Nephron progenitor cell (in vitro differentiated cells): ENCODE measurements at regions not wholly inside any gene's neighbourhood (a gene's known extent, or its start where the extent isn't known, plus 50 kb on each side); places are given as distances from the start of the nearest gene placed in this dataset.

Experiments
- DNase-seq: peaks from one replicate; pipeline ENCODE4 v3.0.0; 2021
- H3K27ac Mint-ChIP-seq: 2 replicates; pipeline ENCODE4 v1.8.0; 2021; ENCODE audit warnings: mild to moderate bottlenecking, moderate library complexity, mixed read lengths
- H3K27me3 Mint-ChIP-seq: 2 replicates; pipeline ENCODE4 v1.8.0; 2021; ENCODE audit warnings: mild to moderate bottlenecking, low read depth, mixed read lengths; ENCODE audit not compliant: poor library complexity
- H3K36me3 Mint-ChIP-seq: 2 replicates; pipeline ENCODE4 v1.8.0; 2021; ENCODE audit warnings: low read depth, mixed read lengths
- H3K4me1 Mint-ChIP-seq: 2 replicates; pipeline ENCODE4 v1.8.0; 2021; ENCODE audit warnings: mixed read lengths
- H3K4me3 Mint-ChIP-seq: 2 replicates; pipeline ENCODE4 v1.8.0; 2021; ENCODE audit warnings: mild to moderate bottlenecking, moderate library complexity, mixed read lengths
- H3K9me3 Mint-ChIP-seq: 2 replicates; pipeline ENCODE4 v1.8.0; 2021; ENCODE audit warnings: mild to moderate bottlenecking, moderate library complexity, mixed read lengths
- TF ChIP-seq, protein P1 (sequence below): fragments of 200-600 bp; sonication (generic); IDR thresholded peaks from 2 replicates; pipeline ENCODE4 v1.5.0; 2021; ENCODE audit warnings: antibody characterized with exemption

DNA sequence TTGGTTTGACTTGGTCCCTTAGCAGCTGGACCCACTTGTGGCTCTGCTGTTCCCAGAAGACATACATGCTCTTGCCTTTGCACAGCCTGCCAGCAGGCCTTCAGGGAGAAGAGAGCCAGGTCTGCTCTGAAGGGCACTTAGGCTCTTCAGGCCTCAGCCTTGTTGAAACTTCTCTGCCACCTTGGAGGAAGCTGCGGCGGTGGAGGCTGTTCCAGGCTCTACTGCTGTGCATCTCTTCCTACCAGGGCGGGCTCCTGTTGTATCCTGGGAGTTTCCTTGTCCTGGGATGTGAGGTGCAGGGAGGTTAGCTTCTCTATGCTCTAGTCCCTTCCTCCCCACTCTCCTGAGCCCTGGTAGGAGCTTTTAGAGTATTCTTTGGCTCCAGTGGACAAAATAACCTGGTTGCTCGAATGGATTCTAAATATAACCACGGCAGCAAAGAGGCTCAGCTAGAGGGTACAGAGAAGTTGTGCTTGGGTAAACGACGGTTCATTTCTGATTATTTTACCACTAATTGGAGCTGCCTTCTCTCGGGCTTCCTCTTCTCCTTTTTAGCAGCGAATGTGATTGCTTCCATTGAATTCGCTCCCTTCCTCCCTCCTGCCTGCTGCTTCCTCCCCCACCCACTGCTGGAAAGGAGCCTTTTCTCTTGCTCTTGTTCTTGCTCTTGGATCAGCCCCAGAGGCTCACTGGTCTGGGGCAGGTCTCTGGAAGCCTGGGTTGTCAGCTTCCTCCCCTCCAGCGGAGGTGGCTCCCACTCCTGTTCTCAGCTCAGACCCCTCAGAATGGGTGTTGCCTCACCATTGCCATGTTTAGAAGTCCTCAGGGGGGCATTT lies 126.6 kb upstream of the CACNA1E start:
- DNase-seq: no peak
- Mint-ChIP-seq H3K4me1 (peaks cover 11% of the 10 kb centered on the region), H3K9me3 (no peaks in the 10 kb centered on the region), H3K4me3 (no peak overlapping the region), H3K27ac (no peak overlapping the region), H3K27me3 (peaks cover 16% of the 10 kb centered on the region), H3K36me3 (no peaks in the 10 kb centered on the region)
- TF ChIP-seq, protein P1, sequence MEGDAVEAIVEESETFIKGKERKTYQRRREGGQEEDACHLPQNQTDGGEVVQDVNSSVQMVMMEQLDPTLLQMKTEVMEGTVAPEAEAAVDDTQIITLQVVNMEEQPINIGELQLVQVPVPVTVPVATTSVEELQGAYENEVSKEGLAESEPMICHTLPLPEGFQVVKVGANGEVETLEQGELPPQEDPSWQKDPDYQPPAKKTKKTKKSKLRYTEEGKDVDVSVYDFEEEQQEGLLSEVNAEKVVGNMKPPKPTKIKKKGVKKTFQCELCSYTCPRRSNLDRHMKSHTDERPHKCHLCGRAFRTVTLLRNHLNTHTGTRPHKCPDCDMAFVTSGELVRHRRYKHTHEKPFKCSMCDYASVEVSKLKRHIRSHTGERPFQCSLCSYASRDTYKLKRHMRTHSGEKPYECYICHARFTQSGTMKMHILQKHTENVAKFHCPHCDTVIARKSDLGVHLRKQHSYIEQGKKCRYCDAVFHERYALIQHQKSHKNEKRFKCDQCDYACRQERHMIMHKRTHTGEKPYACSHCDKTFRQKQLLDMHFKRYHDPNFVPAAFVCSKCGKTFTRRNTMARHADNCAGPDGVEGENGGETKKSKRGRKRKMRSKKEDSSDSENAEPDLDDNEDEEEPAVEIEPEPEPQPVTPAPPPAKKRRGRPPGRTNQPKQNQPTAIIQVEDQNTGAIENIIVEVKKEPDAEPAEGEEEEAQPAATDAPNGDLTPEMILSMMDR: no peak

DNA sequence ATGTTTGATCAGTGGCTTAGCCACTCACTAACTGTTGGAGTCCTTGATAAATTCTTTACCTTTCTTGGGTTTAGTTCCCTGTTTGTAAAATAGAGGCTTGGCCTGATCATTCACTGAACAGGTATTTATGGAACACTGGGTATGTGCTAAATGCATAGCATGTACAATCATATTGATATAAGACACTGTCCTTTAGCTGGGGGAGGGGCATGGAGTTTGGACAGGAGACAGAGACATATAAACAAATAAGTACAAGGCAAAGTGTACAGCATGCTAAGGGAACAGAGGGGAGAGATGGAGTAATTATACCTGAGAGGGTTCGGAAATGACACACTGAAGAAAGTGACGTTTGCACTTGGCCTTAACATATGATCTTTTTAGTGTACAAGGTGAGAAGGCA lies 124.3 kb upstream of the CACNA1E start:
- DNase-seq: no peak
- Mint-ChIP-seq H3K4me3 (no peak overlapping the region), H3K27ac (no peak overlapping the region), H3K27me3 (peaks cover 16% of the 10 kb centered on the region), H3K9me3 (no peaks in the 10 kb centered on the region), H3K4me1 (peaks cover 11% of the 10 kb centered on the region), H3K36me3 (no peaks in the 10 kb centered on the region)
- TF ChIP-seq, protein P1: no peak

DNA sequence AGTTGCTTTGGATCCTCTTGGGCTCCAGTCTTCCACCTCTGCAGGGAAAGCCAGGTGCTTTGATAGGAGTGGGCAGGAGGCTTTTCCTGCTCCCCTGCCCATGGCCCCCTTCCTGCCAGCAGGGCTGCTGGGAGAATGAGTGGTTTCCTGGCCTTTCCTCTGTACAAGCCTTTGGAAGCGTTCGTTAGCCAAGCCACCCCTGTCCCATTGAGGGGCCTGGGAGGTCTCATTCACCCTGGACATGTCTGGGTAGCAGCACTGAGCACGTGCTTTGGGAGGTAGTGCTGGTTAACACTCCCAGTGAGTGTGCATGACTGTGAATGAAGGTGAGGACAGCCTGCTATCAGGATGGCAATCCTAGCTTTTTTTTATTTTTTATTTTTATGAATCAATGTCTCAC lies 118.5 kb upstream of the CACNA1E start:
- Mint-ChIP-seq H3K27me3 (peaks cover 12% of the 10 kb centered on the region), H3K27ac (no peak overlapping the region), H3K4me3 (no peak overlapping the region), H3K36me3 (no peaks in the 10 kb centered on the region), H3K9me3 (no peaks in the 10 kb centered on the region), H3K4me1 (peaks cover 21% of the 10 kb centered on the region)
- DNase-seq: no peak
- TF ChIP-seq, protein P1: no peak

DNA sequence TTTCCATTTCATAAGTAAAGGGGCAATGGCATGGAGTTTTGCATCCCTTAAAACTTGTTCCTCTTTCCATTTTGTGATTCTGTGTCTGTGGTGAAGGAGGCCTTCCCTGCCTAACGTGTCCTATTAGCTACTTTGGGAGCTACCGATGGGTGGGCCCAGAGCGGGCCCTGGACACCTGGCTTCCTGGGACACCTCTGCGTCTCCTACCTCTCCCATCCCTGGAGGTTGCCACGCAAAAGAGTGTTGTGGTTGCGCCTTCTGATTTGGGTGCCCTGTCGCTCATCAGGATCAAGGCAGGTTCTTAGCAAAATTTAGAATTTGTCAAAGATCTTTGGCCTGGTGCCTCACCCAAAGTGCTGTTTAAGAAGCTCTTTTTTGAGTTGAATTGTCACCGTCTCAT lies 116.4 kb upstream of the CACNA1E start:
- peaks cover 21% of the 10 kb centered on the region for H3K4me1 Mint-ChIP-seq
- DNase-seq: no peak
- no peak overlapping the region for H3K4me3 Mint-ChIP-seq
- TF ChIP-seq, protein P1: no peak
- H3K27me3 Mint-ChIP-seq: peaks cover 10% of the 10 kb centered on the region
- peaks cover 6% of the 10 kb centered on the region for H3K9me3 Mint-ChIP-seq
- no peak overlapping the region for H3K27ac Mint-ChIP-seq
- H3K36me3 Mint-ChIP-seq: no peaks in the 10 kb centered on the region

DNA sequence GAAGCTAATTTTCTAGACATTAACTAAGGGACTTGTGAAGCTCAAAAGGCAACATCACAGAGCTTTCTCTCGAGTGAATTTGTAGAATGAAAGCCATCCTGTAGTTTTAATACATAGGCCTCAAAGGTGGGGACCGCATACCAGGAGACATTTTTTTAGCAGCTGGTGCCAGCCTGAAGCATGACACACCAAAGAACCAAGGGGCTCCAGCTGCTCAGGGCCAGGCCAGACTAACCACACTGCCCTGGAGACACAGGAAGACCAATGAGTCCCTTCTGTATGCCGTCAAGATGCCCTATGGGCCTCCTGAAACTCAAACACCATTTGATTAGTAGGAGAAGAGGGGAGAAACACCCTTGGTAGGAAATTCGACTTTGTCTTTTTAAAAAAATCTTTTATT lies 113.9 kb upstream of the CACNA1E start:
- Mint-ChIP-seq H3K27ac (no peak overlapping the region), H3K9me3 (peaks cover 20% of the 10 kb centered on the region), H3K36me3 (no peaks in the 10 kb centered on the region), H3K27me3 (peaks cover 10% of the 10 kb centered on the region), H3K4me3 (no peak overlapping the region), H3K4me1 (peaks cover 9% of the 10 kb centered on the region)
- no peak for DNase-seq
- TF ChIP-seq, protein P1: no peak

DNA sequence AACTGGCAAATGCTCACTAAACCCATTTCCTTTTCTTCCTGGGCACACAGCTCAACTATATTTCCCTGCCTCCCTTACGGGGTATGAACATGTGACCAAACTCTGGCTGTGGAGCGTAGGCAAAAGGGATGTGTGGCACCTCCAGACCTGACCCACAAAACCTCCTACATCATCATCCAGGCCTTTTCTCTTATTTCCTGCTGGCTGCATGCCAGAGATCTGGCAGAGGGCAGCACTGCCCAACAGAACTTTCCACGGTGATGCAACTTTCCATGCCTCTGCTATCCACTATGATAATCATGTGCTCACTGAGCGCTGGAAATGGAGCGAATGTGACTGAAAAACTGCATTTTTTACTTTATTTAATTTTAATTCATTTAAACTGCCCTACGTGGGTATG lies 99.6 kb upstream of the CACNA1E start:
- Mint-ChIP-seq H3K36me3 (no peaks in the 10 kb centered on the region), H3K9me3 (peaks cover 8% of the 10 kb centered on the region), H3K4me3 (no peak overlapping the region), H3K4me1 (no peaks in the 10 kb centered on the region), H3K27me3 (peaks cover 15% of the 10 kb centered on the region), H3K27ac (no peak overlapping the region)
- TF ChIP-seq, protein P1: no peak
- no peak for DNase-seq
